ENCODE measurements at regions not wholly inside any gene's neighbourhood (a gene's known extent, or its start where the extent isn't known, plus 50 kb on each side); places are given as distances from the start of the nearest gene placed in this dataset.

- DNase-seq (ENCODE audit: low spot score) (no peak), ATAC-seq (no peak)
These were observed 200.1 kb upstream of the CELF2 start for GRCh38 chr10:10817609-10818008.

- ATAC-seq (no peak), DNase-seq (ENCODE audit: low spot score) (no peak)
These were observed 199.6 kb upstream of the CELF2 start for GRCh38 chr10:10818082-10818481.

GRCh38 chr10:10819206-10819856 lies 198.3 kb upstream of the CELF2 start:
- ATAC-seq: no peak

GRCh38 chr10:10821926-10822325 lies 195.7 kb upstream of the CELF2 start:
- ATAC-seq (no peak), DNase-seq (ENCODE audit: low spot score) (no peak)

More at GRCh38 chr10:10819206-10819856, 198.3 kb upstream of the CELF2 start:
- DNase-seq (ENCODE audit: low spot score): no peak

- DNase-seq (ENCODE audit: low spot score) (no peak), ATAC-seq (no peak)
These were observed 193.0 kb upstream of the CELF2 start for GRCh38 chr10:10824591-10825148.

GRCh38 chr10:10826125-10826524 lies 191.5 kb upstream of the CELF2 start:
- DNase-seq (ENCODE audit: low spot score) (no peak), ATAC-seq (no peak)

- ATAC-seq: no peak
- DNase-seq (ENCODE audit: low spot score): no peak
These were observed 189.0 kb upstream of the CELF2 start for GRCh38 chr10:10828623-10829022.

GRCh38 chr10:10829576-10829975 lies 188.1 kb upstream of the CELF2 start:
- no peak for ATAC-seq
- DNase-seq (ENCODE audit: low spot score): no peak

- DNase-seq (ENCODE audit: low spot score) (no peak), ATAC-seq (no peak)
These were observed 187.2 kb upstream of the CELF2 start for GRCh38 chr10:10830293-10830986.

- ATAC-seq: no peak
These were observed 186.6 kb upstream of the CELF2 start for GRCh38 chr10:10831085-10831484.

GRCh38 chr10:10833955-10834354 lies 183.7 kb upstream of the CELF2 start:
- DNase-seq (ENCODE audit: low spot score) (no peak), ATAC-seq (no peak)

More at GRCh38 chr10:10831085-10831484, 186.6 kb upstream of the CELF2 start:
- DNase-seq (ENCODE audit: low spot score): no peak

- no peak for DNase-seq (ENCODE audit: low spot score)
- no peak for ATAC-seq
These were observed 173.4 kb upstream of the CELF2 start for GRCh38 chr10:10844251-10844650.

GRCh38 chr10:10845185-10845584 lies 172.5 kb upstream of the CELF2 start:
- DNase-seq (ENCODE audit: low spot score) (no peak), ATAC-seq (no peak)

GRCh38 chr10:10845826-10846503 lies 171.7 kb upstream of the CELF2 start:
- DNase-seq (ENCODE audit: low spot score) (no peak), ATAC-seq (no peak)

- ATAC-seq (no peak), DNase-seq (ENCODE audit: low spot score) (no peak)
These were observed 171.2 kb upstream of the CELF2 start for GRCh38 chr10:10846504-10846900.

- DNase-seq (ENCODE audit: low spot score): no peak
- no peak for ATAC-seq
These were observed 170.3 kb upstream of the CELF2 start for GRCh38 chr10:10847387-10847786.

- ATAC-seq (no peak), DNase-seq (ENCODE audit: low spot score) (no peak)
These were observed 169.1 kb upstream of the CELF2 start for GRCh38 chr10:10848488-10849111.

GRCh38 chr10:10849306-10849705 lies 168.4 kb upstream of the CELF2 start:
- DNase-seq (ENCODE audit: low spot score) (no peak), ATAC-seq (no peak)

- ATAC-seq (no peak), DNase-seq (ENCODE audit: low spot score) (no peak)
These were observed 167.5 kb upstream of the CELF2 start for GRCh38 chr10:10850214-10850613.

- DNase-seq (ENCODE audit: low spot score) (no peak), ATAC-seq (no peak)
These were observed 165.2 kb upstream of the CELF2 start for GRCh38 chr10:10852464-10852863.

- ATAC-seq (no peak), DNase-seq (ENCODE audit: low spot score) (no peak)
These were observed 163.7 kb upstream of the CELF2 start for GRCh38 chr10:10853954-10854353.

Data from left lobe of liver (tissue), 2 donors.